H9 (cell line): ENCODE measurements at regions not wholly inside any gene's neighbourhood (a gene's known extent, or its start where the extent isn't known, plus 50 kb on each side); places are given as distances from the start of the nearest gene placed in this dataset.
"Not testable (repeated sequence)": the region's sequence is repeated elsewhere in the genome, so short reads cannot be mapped to it uniquely, and the experiment has no call there.

Source experiments
- DNase-seq: peaks from one replicate; pipeline ENCODE4 v3.0.0-alpha.2; 2017
- H2AFZ ChIP-seq: one replicate; pipeline ENCODE4 v1.6.1; 2013; ENCODE audit warnings: mild to moderate bottlenecking, low read length, control low read depth, moderate library complexity
- H2AK5ac ChIP-seq: 2 replicates; pipeline ENCODE4 v1.6.1; 2013; ENCODE audit warnings: low read length, control low read depth, mixed read lengths; ENCODE audit not compliant: insufficient read length
- H2BK120ac ChIP-seq: one replicate; pipeline ENCODE4 v1.6.1; 2013; ENCODE audit warnings: low read depth, mild to moderate bottlenecking, low read length, control low read depth, inconsistent platforms; ENCODE audit not compliant: poor library complexity, severe bottlenecking
- H2BK12ac ChIP-seq: 2 replicates; pipeline ENCODE4 v1.6.1; 2013; ENCODE audit warnings: low read length, control low read depth, mixed read lengths, low read depth; ENCODE audit not compliant: insufficient read length
- H2BK15ac ChIP-seq: 2 replicates; pipeline ENCODE4 v1.6.1; 2013; ENCODE audit warnings: low read depth, low read length, control low read depth
- H2BK20ac ChIP-seq: one replicate; pipeline ENCODE4 v1.6.1; 2013; ENCODE audit warnings: low read depth, mild to moderate bottlenecking, low read length, control low read depth, inconsistent platforms; ENCODE audit not compliant: poor library complexity, severe bottlenecking
- H2BK5ac ChIP-seq: 2 replicates; pipeline ENCODE4 v1.6.1; 2013; ENCODE audit warnings: low read length, control low read depth, mixed read lengths; ENCODE audit not compliant: insufficient read length
- H3K14ac ChIP-seq: 2 replicates; pipeline ENCODE4 v1.6.1; 2013; ENCODE audit warnings: low read length, control low read depth; ENCODE audit not compliant: insufficient read depth
- H3K18ac ChIP-seq: 2 replicates; pipeline ENCODE4 v1.6.1; 2013; ENCODE audit warnings: low read depth, mild to moderate bottlenecking, mixed read lengths, low read length, control low read depth; ENCODE audit not compliant: insufficient read length
- H3K23ac ChIP-seq: 2 replicates; pipeline ENCODE4 v1.6.1; 2013; ENCODE audit warnings: low read length, control low read depth, mixed read lengths, low read depth; ENCODE audit not compliant: insufficient read length
- H3K23me2 ChIP-seq: 2 replicates; pipeline ENCODE4 v1.6.1; 2013; ENCODE audit warnings: low read depth, mild to moderate bottlenecking, mixed read lengths, low read length, control low read depth; ENCODE audit not compliant: insufficient read length, poor library complexity, severe bottlenecking
- H3K27ac ChIP-seq: 2 replicates; pipeline ENCODE4 v1.5.1; 2013; ENCODE audit warnings: low read length, control low read depth, mixed read lengths, low read depth; ENCODE audit not compliant: insufficient read length
- H3K27me3 ChIP-seq: 2 replicates; pipeline ENCODE4 v1.6.1; 2013; ENCODE audit warnings: low read length, control low read depth, inconsistent platforms; ENCODE audit not compliant: insufficient read depth
- H3K4ac ChIP-seq: 2 replicates; pipeline ENCODE4 v1.6.1; 2013; ENCODE audit warnings: low read depth, mild to moderate bottlenecking, control low read depth, inconsistent platforms, low read length, moderate library complexity
- H3K4me1 ChIP-seq: 2 replicates; pipeline ENCODE4 v1.6.1; 2013; ENCODE audit warnings: low read length, control low read depth, inconsistent platforms; ENCODE audit not compliant: insufficient read depth
- H3K4me2 ChIP-seq: 2 replicates; pipeline ENCODE4 v1.6.1; 2013; ENCODE audit warnings: low read length, control low read depth, mixed read lengths; ENCODE audit not compliant: insufficient read length, insufficient read depth
- H3K56ac ChIP-seq: 2 replicates; pipeline ENCODE4 v1.6.1; 2013; ENCODE audit warnings: low read depth, mild to moderate bottlenecking, mixed read lengths, low read length, control low read depth; ENCODE audit not compliant: insufficient read length
- H3K79me1 ChIP-seq: 2 replicates; pipeline ENCODE4 v1.6.1; 2013; ENCODE audit warnings: low read depth, mild to moderate bottlenecking, moderate library complexity, low read length, control low read depth, inconsistent platforms; ENCODE audit not compliant: insufficient read depth, poor library complexity, severe bottlenecking
- H3K79me2 ChIP-seq: 2 replicates; pipeline ENCODE4 v1.6.1; 2013; ENCODE audit warnings: low read length, control low read depth, inconsistent platforms; ENCODE audit not compliant: insufficient read depth
- H3K9ac ChIP-seq: 2 replicates; pipeline ENCODE4 v1.6.1; 2013; ENCODE audit warnings: low read length, control low read depth, mixed read lengths; ENCODE audit not compliant: insufficient read length; ENCODE audit errors: extremely low read depth
- H3K9me3 ChIP-seq: one replicate; pipeline ENCODE4 v1.6.1; 2013; ENCODE audit warnings: low read depth, low read length, inconsistent platforms; ENCODE audit not compliant: control insufficient read depth
- H3T11ph ChIP-seq: one replicate; pipeline ENCODE4 v1.6.1; 2013; ENCODE audit warnings: mild to moderate bottlenecking, low read length, control low read depth, inconsistent platforms
- H4K20me1 ChIP-seq: one replicate; pipeline ENCODE4 v1.6.1; 2013; ENCODE audit not compliant: control insufficient read depth, insufficient read length, insufficient read depth
- H4K5ac ChIP-seq: 2 replicates; pipeline ENCODE4 v1.6.1; 2013; ENCODE audit warnings: low read depth, mild to moderate bottlenecking, mixed read lengths, low read length, control low read depth; ENCODE audit not compliant: insufficient read length
- H4K8ac ChIP-seq: replicated peaks from 2 replicates; pipeline ENCODE4 v1.6.1; 2013; ENCODE audit warnings: low read length, control low read depth, mixed read lengths, low read depth; ENCODE audit not compliant: insufficient read length
- H4K91ac ChIP-seq: 2 replicates; pipeline ENCODE4 v1.6.1; 2013; ENCODE audit warnings: low read depth, mild to moderate bottlenecking, moderate library complexity, mixed read lengths, low read length, control low read depth; ENCODE audit not compliant: insufficient read length
- H3K27ac Mint-ChIP-seq, 3 experiments: 2 replicates in 2 of 3; 3 replicates in 1 of 3; pipeline ENCODE4 v1.8.0; 2020 to 2021; ENCODE audit warnings: mixed read lengths in 3 of 3, mild to moderate bottlenecking in 1 of 3, moderate library complexity in 1 of 3
- H3K27me3 Mint-ChIP-seq: 2 replicates; pipeline ENCODE4 v1.8.0; 2021; ENCODE audit warnings: low read depth, mild to moderate bottlenecking, moderate library complexity, mixed read lengths
- H3K36me3 Mint-ChIP-seq, 3 experiments: 2 replicates in 2 of 3; 3 replicates in 1 of 3; pipeline ENCODE4 v1.8.0; 2020 to 2021; ENCODE audit warnings: low read depth in 3 of 3, mixed read lengths in 3 of 3; ENCODE audit not compliant: insufficient read depth in 1 of 3
- H3K4me1 Mint-ChIP-seq, 2 experiments: 2 replicates each; pipeline ENCODE4 v1.8.0; 2020; ENCODE audit warnings: mixed read lengths in 2 of 2
- H3K4me3 Mint-ChIP-seq, 2 experiments: 2 replicates in 1 of 2; 3 replicates in 1 of 2; pipeline ENCODE4 v1.8.0; 2020 to 2021; ENCODE audit warnings: mild to moderate bottlenecking in 2 of 2, mixed read lengths in 2 of 2, moderate library complexity in 1 of 2
- H3K9me3 Mint-ChIP-seq, 2 experiments: 2 replicates in 1 of 2; 3 replicates in 1 of 2; pipeline ENCODE4 v1.8.0; 2020; ENCODE audit warnings: mild to moderate bottlenecking in 2 of 2, mixed read lengths in 2 of 2, moderate library complexity in 1 of 2
- whole genome bisulfite sequencing: extraction: QIAGEN DNeasy Blood & Tissue Kit; methylation state at CpG from one replicate; pipeline ENCODE4 v1.1.7; 2013; ENCODE audit warnings: missing lambda C conversion rate, low lambda C conversion rate, mixed read lengths; ENCODE audit not compliant: insufficient read length; ENCODE audit errors: extremely low coverage; 5-methylcytosine and 5-hydroxymethylcytosine counted together
- TF ChIP-seq, protein P1 (sequence below): fragments of 200-600 bp; sonication (generic); conservative IDR thresholded peaks from 3 replicates; pipeline ENCODE4 v1.8.0; 2021; ENCODE audit warnings: antibody characterized with exemption, mild to moderate bottlenecking

DNA sequence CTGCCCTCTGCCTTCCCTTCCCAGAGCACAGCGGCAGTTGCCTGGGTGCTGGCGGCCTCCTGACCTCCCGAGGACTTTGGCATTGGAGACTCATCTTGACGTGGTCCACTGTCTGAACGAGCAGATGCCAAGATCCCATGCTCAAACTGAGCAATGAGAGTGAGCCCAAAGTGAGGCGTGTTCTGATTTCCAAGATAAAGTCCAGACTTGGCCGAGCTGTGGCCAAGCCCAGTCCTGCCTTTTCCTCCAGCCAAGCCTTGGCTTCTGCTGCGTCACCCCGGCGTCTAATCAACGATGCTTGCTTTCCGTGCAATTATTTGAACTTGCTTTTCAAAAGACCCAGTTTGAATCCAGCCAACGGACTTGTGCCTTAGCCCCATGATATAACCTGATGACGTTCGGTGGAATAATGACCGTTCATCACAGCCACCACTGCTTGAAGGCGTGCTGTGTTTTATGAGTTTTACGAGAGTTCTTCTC, 179.2 kb downstream of the IRF8 start:
- Histone ChIP-seq H3K27ac (no peak overlapping the region), H2BK5ac (no peak overlapping the region), H4K20me1 (peaks cover 2% of the 10 kb centered on the region), H3K27me3 (no peaks in the 10 kb centered on the region), H2BK12ac (no peak overlapping the region), H3K14ac (no peak overlapping the region), H3K4me2 (no peak overlapping the region), H3K23me2 (no peaks in the 10 kb centered on the region), H3K9ac (no peak overlapping the region), H3K4ac (no peak overlapping the region), H4K5ac (no peak overlapping the region), H3T11ph (no peak overlapping the region), H3K4me1 (no peaks in the 10 kb centered on the region; the same call in 1 of the 2 replicates), H2AK5ac (no peak overlapping the region), H3K18ac (no peak overlapping the region), H3K23ac (no peak overlapping the region), H3K79me2 (no peaks in the 10 kb centered on the region), H2AFZ (no peak overlapping the region), H3K56ac (no peak overlapping the region), H2BK120ac (no peak overlapping the region), H4K91ac (no peak overlapping the region), H2BK20ac (no peak overlapping the region), H3K79me1 (no peaks in the 10 kb centered on the region), H2BK15ac (no peak overlapping the region), H4K8ac (no peak overlapping the region), H3K9me3 (no peaks in the 10 kb centered on the region)
- H3K9me3 Mint-ChIP-seq: peaks cover 0 to 2% of the 10 kb centered on the region in 2 experiments; a peak in 1 of 5 replicates
- peak overlapping the region in 1 of 3 experiments; percentile 85; a peak in 1 of 7 replicates for H3K27ac Mint-ChIP-seq
- DNase-seq: peak; percentile 18
- no peak overlapping the region for H3K4me3 Mint-ChIP-seq
- no peaks in the 10 kb centered on the region for H3K36me3 Mint-ChIP-seq
- peaks cover 1% of the 10 kb centered on the region; the same call in 1 of the 2 replicates for H3K27me3 Mint-ChIP-seq
- WGBS: no CpG with 5 or more reads among the region's 18 CpGs
- peaks cover 16 to 18% of the 10 kb centered on the region in 2 experiments for H3K4me1 Mint-ChIP-seq
- TF ChIP-seq, protein P1, sequence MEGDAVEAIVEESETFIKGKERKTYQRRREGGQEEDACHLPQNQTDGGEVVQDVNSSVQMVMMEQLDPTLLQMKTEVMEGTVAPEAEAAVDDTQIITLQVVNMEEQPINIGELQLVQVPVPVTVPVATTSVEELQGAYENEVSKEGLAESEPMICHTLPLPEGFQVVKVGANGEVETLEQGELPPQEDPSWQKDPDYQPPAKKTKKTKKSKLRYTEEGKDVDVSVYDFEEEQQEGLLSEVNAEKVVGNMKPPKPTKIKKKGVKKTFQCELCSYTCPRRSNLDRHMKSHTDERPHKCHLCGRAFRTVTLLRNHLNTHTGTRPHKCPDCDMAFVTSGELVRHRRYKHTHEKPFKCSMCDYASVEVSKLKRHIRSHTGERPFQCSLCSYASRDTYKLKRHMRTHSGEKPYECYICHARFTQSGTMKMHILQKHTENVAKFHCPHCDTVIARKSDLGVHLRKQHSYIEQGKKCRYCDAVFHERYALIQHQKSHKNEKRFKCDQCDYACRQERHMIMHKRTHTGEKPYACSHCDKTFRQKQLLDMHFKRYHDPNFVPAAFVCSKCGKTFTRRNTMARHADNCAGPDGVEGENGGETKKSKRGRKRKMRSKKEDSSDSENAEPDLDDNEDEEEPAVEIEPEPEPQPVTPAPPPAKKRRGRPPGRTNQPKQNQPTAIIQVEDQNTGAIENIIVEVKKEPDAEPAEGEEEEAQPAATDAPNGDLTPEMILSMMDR: no peak

- H4K8ac ChIP-seq, H4K91ac ChIP-seq, H3K9me3 ChIP-seq, H3K23ac ChIP-seq, H3K9ac ChIP-seq, H2AK5ac ChIP-seq, DNase-seq, H3K56ac ChIP-seq, H2BK20ac ChIP-seq, H3T11ph ChIP-seq, H3K79me2 ChIP-seq, H3K4me3 Mint-ChIP-seq, H4K5ac ChIP-seq, H3K4me2 ChIP-seq, H3K27ac ChIP-seq, H2AFZ ChIP-seq, H2BK5ac ChIP-seq, H2BK120ac ChIP-seq, H3K23me2 ChIP-seq, H3K79me1 ChIP-seq, H3K36me3 Mint-ChIP-seq, H3K4ac ChIP-seq, H4K20me1 ChIP-seq, H3K9me3 Mint-ChIP-seq, H3K27me3 ChIP-seq, H3K18ac ChIP-seq, H3K27ac Mint-ChIP-seq, H2BK12ac ChIP-seq, H3K4me1 ChIP-seq, H3K14ac ChIP-seq, H3K27me3 Mint-ChIP-seq, H2BK15ac ChIP-seq: not testable (repeated sequence)
- WGBS: no CpG with 5 or more reads among the region's 13 CpGs
- H3K4me1 Mint-ChIP-seq: peaks cover 16 to 22% of the 10 kb centered on the region in 2 experiments
These were observed 179.7 kb downstream of the IRF8 start for GRCh38 chr16:86078711-86079110.
